Osteocyte (in vitro differentiated cells): ENCODE measurements at regions not wholly inside any gene's neighbourhood (a gene's known extent, or its start where the extent isn't known, plus 50 kb on each side); places are given as distances from the start of the nearest gene placed in this dataset.
A peak's percentile ranks its signal among the peaks of the same experiment; 100 is the strongest.

Source experiments
- DNase-seq: peaks from one replicate; pipeline ENCODE4 v3.0.0; 2021; ENCODE audit warnings: mixed read lengths; ENCODE audit not compliant: unreplicated experiment; ENCODE audit errors: extremely low spot score
- H3K27ac Mint-ChIP-seq: one replicate; pipeline ENCODE4 v1.8.0; 2021; ENCODE audit warnings: mild to moderate bottlenecking, mixed read lengths; ENCODE audit not compliant: unreplicated experiment
- H3K27me3 Mint-ChIP-seq: one replicate; pipeline ENCODE4 v1.8.0; 2021; ENCODE audit warnings: mixed read lengths; ENCODE audit not compliant: unreplicated experiment
- H3K36me3 Mint-ChIP-seq: one replicate; pipeline ENCODE4 v1.8.0; 2021; ENCODE audit warnings: mixed read lengths; ENCODE audit not compliant: unreplicated experiment
- H3K4me1 Mint-ChIP-seq: one replicate; pipeline ENCODE4 v1.8.0; 2021; ENCODE audit warnings: mixed read lengths; ENCODE audit not compliant: unreplicated experiment
- H3K4me3 Mint-ChIP-seq: one replicate; pipeline ENCODE4 v1.8.0; 2021; ENCODE audit warnings: mild to moderate bottlenecking, moderate library complexity, mixed read lengths; ENCODE audit not compliant: unreplicated experiment
- H3K9me3 Mint-ChIP-seq: one replicate; pipeline ENCODE4 v1.8.0; 2021; ENCODE audit warnings: mixed read lengths; ENCODE audit not compliant: unreplicated experiment
- TF ChIP-seq, protein P1 (sequence below): fragments of 200-600 bp; sonication (generic); IDR thresholded peaks from 2 replicates; pipeline ENCODE4 v1.5.0; 2021; ENCODE audit warnings: antibody characterized with exemption, mild to moderate bottlenecking, moderate library complexity

DNA sequence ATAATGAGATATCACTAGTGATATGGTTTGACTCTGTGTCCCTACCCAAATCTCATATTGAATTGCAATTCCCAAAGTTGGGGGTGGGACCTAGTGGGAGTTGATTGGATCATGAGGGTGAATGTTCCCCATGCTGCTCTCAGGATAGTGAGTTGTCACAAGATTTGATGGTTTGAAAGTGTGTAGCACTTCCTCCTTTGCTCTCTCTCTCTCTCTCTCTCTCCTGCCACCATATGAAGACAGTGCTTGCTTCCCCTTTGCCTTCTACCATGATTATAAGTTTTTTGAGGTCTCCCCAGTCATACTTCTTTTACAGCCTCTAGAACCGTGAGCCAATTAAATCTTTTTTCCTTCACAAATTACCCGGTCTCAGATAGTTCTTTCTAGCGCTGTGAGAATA lies 1002.0 kb upstream of the ADGRB3 start:
- no peak overlapping the region for H3K27ac Mint-ChIP-seq
- H3K27me3 Mint-ChIP-seq: no peaks in the 10 kb centered on the region
- no peak overlapping the region for H3K4me3 Mint-ChIP-seq
- TF ChIP-seq, protein P1, sequence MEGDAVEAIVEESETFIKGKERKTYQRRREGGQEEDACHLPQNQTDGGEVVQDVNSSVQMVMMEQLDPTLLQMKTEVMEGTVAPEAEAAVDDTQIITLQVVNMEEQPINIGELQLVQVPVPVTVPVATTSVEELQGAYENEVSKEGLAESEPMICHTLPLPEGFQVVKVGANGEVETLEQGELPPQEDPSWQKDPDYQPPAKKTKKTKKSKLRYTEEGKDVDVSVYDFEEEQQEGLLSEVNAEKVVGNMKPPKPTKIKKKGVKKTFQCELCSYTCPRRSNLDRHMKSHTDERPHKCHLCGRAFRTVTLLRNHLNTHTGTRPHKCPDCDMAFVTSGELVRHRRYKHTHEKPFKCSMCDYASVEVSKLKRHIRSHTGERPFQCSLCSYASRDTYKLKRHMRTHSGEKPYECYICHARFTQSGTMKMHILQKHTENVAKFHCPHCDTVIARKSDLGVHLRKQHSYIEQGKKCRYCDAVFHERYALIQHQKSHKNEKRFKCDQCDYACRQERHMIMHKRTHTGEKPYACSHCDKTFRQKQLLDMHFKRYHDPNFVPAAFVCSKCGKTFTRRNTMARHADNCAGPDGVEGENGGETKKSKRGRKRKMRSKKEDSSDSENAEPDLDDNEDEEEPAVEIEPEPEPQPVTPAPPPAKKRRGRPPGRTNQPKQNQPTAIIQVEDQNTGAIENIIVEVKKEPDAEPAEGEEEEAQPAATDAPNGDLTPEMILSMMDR: no peak
- DNase-seq: no peak
- peaks cover 22% of the 10 kb centered on the region for H3K9me3 Mint-ChIP-seq
- peaks cover 38% of the 10 kb centered on the region for H3K4me1 Mint-ChIP-seq
- H3K36me3 Mint-ChIP-seq: peaks cover 23% of the 10 kb centered on the region

DNA sequence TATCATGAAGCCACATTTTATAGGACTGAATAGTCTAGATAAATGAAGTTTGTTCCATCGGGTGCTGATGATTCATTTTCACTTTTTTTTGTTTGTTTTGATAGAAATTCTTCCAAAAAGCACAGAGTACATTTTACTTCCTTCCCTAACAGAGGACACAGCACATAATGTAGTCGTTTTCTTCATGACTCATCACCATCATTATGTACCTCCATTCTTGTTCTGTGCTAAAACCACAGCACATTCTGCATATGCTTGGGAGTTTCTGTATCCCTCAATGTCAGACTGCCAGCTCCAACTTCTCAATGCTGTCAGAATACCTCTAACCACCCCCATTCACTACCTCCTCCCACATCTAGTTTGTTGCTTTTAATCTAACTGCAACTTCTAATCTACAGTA lies 1004.9 kb upstream of the ADGRB3 start:
- H3K4me3 Mint-ChIP-seq: peak overlapping the region; percentile 49
- no peak for DNase-seq
- peaks cover 43% of the 10 kb centered on the region for H3K4me1 Mint-ChIP-seq
- H3K27ac Mint-ChIP-seq: peak overlapping the region; percentile 88
- peaks cover 19% of the 10 kb centered on the region for H3K9me3 Mint-ChIP-seq
- no peaks in the 10 kb centered on the region for H3K27me3 Mint-ChIP-seq
- TF ChIP-seq, protein P1: no peak
- H3K36me3 Mint-ChIP-seq: peaks cover 21% of the 10 kb centered on the region

DNA sequence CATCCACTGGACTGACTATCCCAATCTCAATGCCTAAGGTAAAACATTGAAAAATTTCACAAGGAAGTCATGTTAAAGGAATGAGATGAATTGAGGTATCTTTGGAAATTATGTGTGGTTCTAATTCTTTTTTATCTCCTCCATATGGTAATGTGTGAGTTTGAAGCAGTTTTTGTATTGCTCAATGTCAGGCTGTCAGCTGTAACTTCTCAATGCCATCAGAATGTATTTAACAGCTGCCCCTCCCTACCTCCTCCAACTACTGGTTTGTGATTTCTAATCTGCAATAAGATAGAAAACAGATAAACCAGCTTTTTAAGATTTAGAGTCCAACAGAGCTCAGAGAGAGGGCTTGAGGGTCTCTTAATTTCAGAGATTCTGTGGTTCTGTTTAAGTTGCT lies 1005.8 kb upstream of the ADGRB3 start:
- H3K4me1 Mint-ChIP-seq: peaks cover 43% of the 10 kb centered on the region
- peaks cover 12% of the 10 kb centered on the region for H3K36me3 Mint-ChIP-seq
- no peaks in the 10 kb centered on the region for H3K27me3 Mint-ChIP-seq
- peaks cover 14% of the 10 kb centered on the region for H3K9me3 Mint-ChIP-seq
- H3K27ac Mint-ChIP-seq: peak overlapping the region; percentile 88
- DNase-seq: no peak
- TF ChIP-seq, protein P1: no peak
- H3K4me3 Mint-ChIP-seq: no peak overlapping the region

DNA sequence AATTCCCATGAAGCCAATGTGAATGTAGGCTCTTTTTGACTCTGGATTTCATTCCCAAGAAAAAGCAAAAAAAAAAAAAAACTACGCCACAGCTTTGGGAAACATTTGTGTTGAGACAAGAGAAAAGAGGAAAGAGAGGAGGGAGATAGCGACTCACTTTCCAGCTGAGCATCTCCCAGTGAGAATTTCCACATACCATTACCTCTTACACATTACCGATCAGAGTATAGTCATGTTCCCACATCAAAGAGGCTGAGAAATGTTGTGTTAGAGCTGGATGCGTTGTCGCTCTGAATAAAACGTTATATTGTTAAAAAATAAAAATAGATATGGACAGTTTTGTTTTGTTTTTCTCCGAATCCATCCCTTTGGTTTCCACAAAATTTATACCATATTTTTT lies 1019.3 kb upstream of the ADGRB3 start:
- H3K4me3 Mint-ChIP-seq: no peak overlapping the region
- peak overlapping the region; percentile 20 for H3K27ac Mint-ChIP-seq
- peaks cover 12% of the 10 kb centered on the region for H3K4me1 Mint-ChIP-seq
- no peak for DNase-seq
- H3K9me3 Mint-ChIP-seq: peaks cover 6% of the 10 kb centered on the region
- no peaks in the 10 kb centered on the region for H3K36me3 Mint-ChIP-seq
- no peaks in the 10 kb centered on the region for H3K27me3 Mint-ChIP-seq
- TF ChIP-seq, protein P1: no peak

DNA sequence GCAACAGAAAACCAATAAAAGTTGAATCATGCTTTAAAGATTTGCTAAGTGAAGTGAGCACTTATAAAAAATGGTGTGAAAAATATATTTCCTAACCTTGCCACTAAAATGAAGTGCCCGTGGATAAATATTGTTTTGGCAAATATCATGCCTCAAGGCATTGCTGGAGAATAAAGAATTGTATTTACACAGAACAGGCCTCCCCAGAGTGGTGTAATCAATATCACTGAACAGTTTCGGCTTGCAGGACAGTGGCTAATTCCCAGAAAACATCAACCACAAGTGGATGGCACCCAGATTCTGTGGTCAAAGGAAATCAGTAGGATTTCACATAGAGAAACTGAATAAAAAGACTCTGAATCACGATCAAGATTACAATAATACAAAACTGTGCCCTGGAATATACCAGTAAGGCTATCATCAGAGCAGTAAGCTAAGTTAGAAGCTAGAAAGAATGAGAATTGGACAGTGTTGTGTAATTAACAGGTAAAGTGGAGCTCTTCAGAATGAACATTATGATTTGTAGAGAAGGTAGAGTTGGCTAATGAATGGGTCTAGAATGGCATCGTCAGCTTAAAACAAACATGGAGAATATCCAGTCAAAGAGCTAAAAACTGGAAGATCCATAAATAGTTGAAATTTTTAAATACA lies 1026.9 kb upstream of the ADGRB3 start:
- TF ChIP-seq, protein P1: no peak
- no peak for DNase-seq
- Mint-ChIP-seq H3K36me3 (peaks cover 4% of the 10 kb centered on the region), H3K27ac (no peak overlapping the region), H3K27me3 (no peaks in the 10 kb centered on the region), H3K4me3 (no peak overlapping the region), H3K9me3 (peaks cover 10% of the 10 kb centered on the region), H3K4me1 (peaks cover 30% of the 10 kb centered on the region)
